ENCODE measurements at regions not wholly inside any gene's neighbourhood (a gene's known extent, or its start where the extent isn't known, plus 50 kb on each side); places are given as distances from the start of the nearest gene placed in this dataset.

DNA sequence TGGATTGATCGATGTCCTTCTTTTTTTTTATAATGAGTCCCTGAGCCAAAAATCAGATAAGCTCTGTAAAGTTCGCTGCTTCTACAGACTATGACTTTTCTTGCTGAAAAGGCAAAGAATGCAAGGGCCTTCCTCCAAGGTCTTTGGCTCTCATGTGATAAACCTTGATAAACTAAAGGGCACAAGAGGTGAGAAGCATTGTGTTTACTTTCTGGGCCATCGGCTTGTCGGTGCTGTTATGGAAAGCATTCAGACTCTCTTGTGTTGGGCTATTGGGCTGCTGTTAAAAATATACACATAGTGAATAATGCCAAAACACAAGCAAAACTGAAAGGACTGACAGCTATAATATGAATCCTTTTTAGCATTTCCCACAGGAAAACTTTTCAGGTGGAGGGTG lies 472.4 kb upstream of the SPHKAP start:
- TF ChIP-seq, protein P1, sequence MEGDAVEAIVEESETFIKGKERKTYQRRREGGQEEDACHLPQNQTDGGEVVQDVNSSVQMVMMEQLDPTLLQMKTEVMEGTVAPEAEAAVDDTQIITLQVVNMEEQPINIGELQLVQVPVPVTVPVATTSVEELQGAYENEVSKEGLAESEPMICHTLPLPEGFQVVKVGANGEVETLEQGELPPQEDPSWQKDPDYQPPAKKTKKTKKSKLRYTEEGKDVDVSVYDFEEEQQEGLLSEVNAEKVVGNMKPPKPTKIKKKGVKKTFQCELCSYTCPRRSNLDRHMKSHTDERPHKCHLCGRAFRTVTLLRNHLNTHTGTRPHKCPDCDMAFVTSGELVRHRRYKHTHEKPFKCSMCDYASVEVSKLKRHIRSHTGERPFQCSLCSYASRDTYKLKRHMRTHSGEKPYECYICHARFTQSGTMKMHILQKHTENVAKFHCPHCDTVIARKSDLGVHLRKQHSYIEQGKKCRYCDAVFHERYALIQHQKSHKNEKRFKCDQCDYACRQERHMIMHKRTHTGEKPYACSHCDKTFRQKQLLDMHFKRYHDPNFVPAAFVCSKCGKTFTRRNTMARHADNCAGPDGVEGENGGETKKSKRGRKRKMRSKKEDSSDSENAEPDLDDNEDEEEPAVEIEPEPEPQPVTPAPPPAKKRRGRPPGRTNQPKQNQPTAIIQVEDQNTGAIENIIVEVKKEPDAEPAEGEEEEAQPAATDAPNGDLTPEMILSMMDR (IDR thresholded peaks at IDR 0.05; ENCODE audit: low read length), result no peak
- no peak for TF ChIP-seq EZH2 (IDR thresholded peaks at IDR 0.05; ENCODE audit: borderline replicate concordance, low read length)
- H3K4me2 ChIP-seq (ENCODE audit: low read length), result no peak overlapping the region
- no peak overlapping the region for H3K9ac ChIP-seq (ENCODE audit: low read length)
- no peaks in the 10 kb centered on the region for H3F3A ChIP-seq (ENCODE audit: insufficient read depth, low read length)
- no peak overlapping the region for H3K4me3 ChIP-seq (ENCODE audit: low read depth, low read length, poor library complexity, severe bottlenecking)
- no peaks in the 10 kb centered on the region for H3K4me1 ChIP-seq (ENCODE audit: insufficient read depth, low read length, severe bottlenecking)
- no peaks in the 10 kb centered on the region for H3K27me3 ChIP-seq (ENCODE audit: insufficient read depth, low read length)
- H3K9me2 ChIP-seq (ENCODE audit: low read depth, low read length), result no peaks in the 10 kb centered on the region
- no peaks in the 10 kb centered on the region; the same call in 1 of the 2 replicates for H4K20me1 ChIP-seq (ENCODE audit: insufficient read depth, low read length)
- no peak overlapping the region for H2AFZ ChIP-seq (ENCODE audit: low read length)
- no peaks in the 10 kb centered on the region for H3K79me2 ChIP-seq (ENCODE audit: insufficient read depth, low read length)
- H3K9me3 ChIP-seq (ENCODE audit: low read length), result no peaks in the 10 kb centered on the region
- no peaks in the 10 kb centered on the region for H3K36me3 ChIP-seq (ENCODE audit: insufficient read depth, low read length)
- no peak overlapping the region for H3K27ac ChIP-seq (ENCODE audit: low read depth, low read length, poor library complexity, severe bottlenecking)

GRCh38 chr2:228652366-228652765 lies 470.9 kb upstream of the SPHKAP start:
- no peaks in the 10 kb centered on the region for H3K27me3 ChIP-seq (ENCODE audit: insufficient read depth, low read length)
- H3K79me2 ChIP-seq (ENCODE audit: insufficient read depth, low read length), result no peaks in the 10 kb centered on the region
- H3K9me2 ChIP-seq (ENCODE audit: low read depth, low read length), result no peaks in the 10 kb centered on the region
- no peak overlapping the region for H3K27ac ChIP-seq (ENCODE audit: low read depth, low read length, poor library complexity, severe bottlenecking)
- no peaks in the 10 kb centered on the region for H3F3A ChIP-seq (ENCODE audit: insufficient read depth, low read length)
- no peak overlapping the region for H3K4me3 ChIP-seq (ENCODE audit: low read depth, low read length, poor library complexity, severe bottlenecking)
- H2AFZ ChIP-seq (ENCODE audit: low read length), result no peak overlapping the region
- no peaks in the 10 kb centered on the region for H3K9me3 ChIP-seq (ENCODE audit: low read length)
- no peak overlapping the region for H3K4me2 ChIP-seq (ENCODE audit: low read length)
- H3K9ac ChIP-seq (ENCODE audit: low read length), result no peak overlapping the region
- TF ChIP-seq, protein P1 (IDR thresholded peaks at IDR 0.05; ENCODE audit: low read length), result no peak
- TF ChIP-seq EZH2 (IDR thresholded peaks at IDR 0.05; ENCODE audit: borderline replicate concordance, low read length), result no peak
- H4K20me1 ChIP-seq (ENCODE audit: insufficient read depth, low read length), result no peaks in the 10 kb centered on the region
- no peaks in the 10 kb centered on the region for H3K36me3 ChIP-seq (ENCODE audit: insufficient read depth, low read length)
- H3K4me1 ChIP-seq (ENCODE audit: insufficient read depth, low read length, severe bottlenecking), result no peaks in the 10 kb centered on the region

DNA sequence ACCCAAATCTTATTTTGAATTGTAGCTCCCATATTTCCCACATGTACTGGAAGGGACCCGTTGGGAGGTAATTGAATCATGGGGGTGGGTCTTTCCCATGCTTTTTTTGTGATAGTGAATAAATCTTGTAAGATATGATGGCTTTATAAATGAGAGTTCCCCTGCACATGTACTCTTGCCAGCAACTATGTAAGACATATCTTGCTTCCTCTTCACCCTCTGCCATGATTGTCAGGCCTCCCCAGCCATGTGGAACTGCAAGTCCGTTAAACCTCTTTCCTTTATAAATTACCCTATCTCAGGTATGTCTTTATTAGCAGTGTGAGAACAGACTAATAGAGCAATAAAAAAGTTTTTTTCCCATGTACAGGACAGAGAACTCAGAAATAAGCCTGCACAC lies 468.4 kb upstream of the SPHKAP start:
- Histone ChIP-seq H3F3A (ENCODE audit: insufficient read depth, low read length) (no peaks in the 10 kb centered on the region), H4K20me1 (ENCODE audit: insufficient read depth, low read length) (no peaks in the 10 kb centered on the region), H3K4me3 (ENCODE audit: low read depth, low read length, poor library complexity, severe bottlenecking) (no peak overlapping the region), H3K9me2 (ENCODE audit: low read depth, low read length) (no peaks in the 10 kb centered on the region), H3K9me3 (ENCODE audit: low read length) (no peaks in the 10 kb centered on the region), H3K79me2 (ENCODE audit: insufficient read depth, low read length) (no peaks in the 10 kb centered on the region), H3K4me1 (ENCODE audit: insufficient read depth, low read length, severe bottlenecking) (no peaks in the 10 kb centered on the region), H3K27me3 (ENCODE audit: insufficient read depth, low read length) (no peaks in the 10 kb centered on the region), H3K27ac (ENCODE audit: low read depth, low read length, poor library complexity, severe bottlenecking) (no peak overlapping the region), H3K36me3 (ENCODE audit: insufficient read depth, low read length) (no peaks in the 10 kb centered on the region), H2AFZ (ENCODE audit: low read length) (no peak overlapping the region), H3K9ac (ENCODE audit: low read length) (no peak overlapping the region), H3K4me2 (ENCODE audit: low read length) (no peak overlapping the region)
- no peak for TF ChIP-seq EZH2 (IDR thresholded peaks at IDR 0.05; ENCODE audit: borderline replicate concordance, low read length)
- TF ChIP-seq, protein P1 (IDR thresholded peaks at IDR 0.05; ENCODE audit: low read length), result no peak
